HCT116 (cell line): ENCODE measurements at regions not wholly inside any gene's neighbourhood (a gene's known extent, or its start where the extent isn't known, plus 50 kb on each side); places are given as distances from the start of the nearest gene placed in this dataset.

ENCODE experiments used
- ATAC-seq: fragments of 200-7000 bp; cut with Tn5 transposase; 2 replicates; pipeline ENCODE4 v1.9.1; 2020; ENCODE audit warnings: mild to moderate bottlenecking, moderate library complexity
- BruUV-seq: library from RNA; stranded (reverse); fragments of 400-500 nt; replicated peaks from 2 replicates; lab custom pipeline; 2021; lab: Mats Ljungman, UMichigan
- CTCF ChIA-PET: fragments of 300-600 bp; sonication (Branson Sonifier 250); formaldehyde crosslinking; loops from one replicate; lab custom pipeline; 2021; ENCODE audit warnings: antibody characterized with exemption; lab: Charles Lee
- POLR2A ChIA-PET: fragments of 300-600, 350-600 bp; sonication (Branson Sonifier 250); formaldehyde crosslinking; loops from one replicate; lab custom pipeline; 2021; ENCODE audit warnings: antibody characterized with exemption; lab: Charles Lee
- RAD21 ChIA-PET, 2 experiments: fragments of 300-600 bp; sonication (Branson Sonifier 250); formaldehyde crosslinking; loops; one replicate each; lab custom pipeline; 2023; ENCODE audit warnings: low total read pairs in 2 of 2; ENCODE audit not compliant: uncharacterized antibody in 2 of 2, unreplicated experiment in 2 of 2, low non-redundant PET in 1 of 2; lab: Charles Lee
- DNase-seq: peaks from one replicate; pipeline ENCODE4 v3.0.0-alpha.2; 2010; ENCODE audit warnings: low read depth, low spot score
- H2AFZ ChIP-seq: fragments of 200-600 bp; shearing (Covaris generic), sonication (generic); 2 replicates; pipeline ENCODE4 v1.6.1; 2017; ENCODE audit warnings: low read depth, mixed run types, mixed read lengths, antibody characterized with exemption, low read length; ENCODE audit not compliant: poor library complexity, severe bottlenecking
- H3K27ac ChIP-seq: 2 replicates; pipeline ENCODE4 v1.5.1; 2012; ENCODE audit warnings: low read depth, low read length
- H3K27me3 ChIP-seq: fragments of 200-600 bp; sonication (generic); 2 replicates; pipeline ENCODE4 v1.6.1; 2016; ENCODE audit warnings: mixed run types, low read length, mixed read lengths; ENCODE audit not compliant: insufficient read depth
- H3K36me3 ChIP-seq, 2 experiments: fragments of 200-500 bp in 1 of 2; fragments of 200-600 bp in 1 of 2; sonication (Bioruptor generic) in 1 of 2; sonication (generic) in 1 of 2; 2 replicates each; pipeline versions ENCODE4 v1.5.1 to v1.6.1; 2014 to 2016; ENCODE audit warnings: low read length in 2 of 2, inconsistent platforms in 1 of 2, mixed read lengths in 1 of 2, mixed run types in 1 of 2; ENCODE audit not compliant: insufficient read depth in 2 of 2, control insufficient read depth in 1 of 2
- H3K4me1 ChIP-seq, 2 experiments: fragments of 200-600 bp in 1 of 2; sonication (generic) in 1 of 2; 2 replicates each; pipeline versions ENCODE4 v1.5.1 to v1.6.1; 2012 to 2017; ENCODE audit warnings: low read length in 2 of 2, inconsistent platforms in 1 of 2, mild to moderate bottlenecking in 1 of 2, mixed read lengths in 1 of 2, mixed run types in 1 of 2, moderate library complexity in 1 of 2; ENCODE audit not compliant: insufficient read depth in 2 of 2, control insufficient read depth in 1 of 2
- H3K4me2 ChIP-seq: fragments of 200-600 bp; sonication (generic); 2 replicates; pipeline ENCODE4 v1.6.1; 2017; ENCODE audit warnings: mixed run types, low read length, mixed read lengths
- H3K4me3 ChIP-seq, 2 experiments: fragments of 200-600 bp in 1 of 2; sonication (generic) in 1 of 2; replicated peaks in 1 of 2; 2 replicates each; pipeline ENCODE4 v1.5.1; 2011 to 2016; ENCODE audit warnings: low read length in 2 of 2, control low read depth in 1 of 2, low read depth in 1 of 2, mild to moderate bottlenecking in 1 of 2, mixed read lengths in 1 of 2, mixed run types in 1 of 2
- H3K79me2 ChIP-seq: fragments of 200-600 bp; sonication (generic); 2 replicates; pipeline ENCODE4 v1.6.1; 2017; ENCODE audit warnings: mild to moderate bottlenecking, mixed run types, low read length, moderate library complexity, mixed read lengths; ENCODE audit not compliant: insufficient read depth
- H3K9ac ChIP-seq: fragments of 200-600 bp; sonication (generic); 2 replicates; pipeline ENCODE4 v1.6.1; 2016; ENCODE audit warnings: low read length, mixed read lengths
- H3K9me2 ChIP-seq: fragments of 200-600 bp; sonication (generic), shearing (Covaris generic); 2 replicates; pipeline ENCODE4 v1.6.1; 2017; ENCODE audit warnings: mixed run types, mild to moderate bottlenecking, moderate library complexity; ENCODE audit not compliant: insufficient read depth
- H3K9me3 ChIP-seq, 2 experiments: fragments of 200-500 bp in 1 of 2; fragments of 200-600 bp in 1 of 2; sonication (Bioruptor generic) in 1 of 2; sonication (generic) in 1 of 2; 2 replicates each; pipeline ENCODE4 v1.6.1; 2014 to 2017; ENCODE audit warnings: low read length in 2 of 2, mixed read lengths in 2 of 2, inconsistent platforms in 1 of 2, low read depth in 1 of 2, mild to moderate bottlenecking in 1 of 2, mixed run types in 1 of 2, moderate library complexity in 1 of 2; ENCODE audit not compliant: control insufficient read depth in 1 of 2, insufficient read depth in 1 of 2
- H4K20me1 ChIP-seq: fragments of 200-600 bp; sonication (generic), shearing (Covaris generic); 2 replicates; pipeline ENCODE4 v1.6.1; 2017; ENCODE audit warnings: mixed run types, mild to moderate bottlenecking, moderate library complexity; ENCODE audit not compliant: insufficient read depth
- CBX3 ChIP-seq: IDR thresholded peaks from 2 replicates; pipeline ENCODE4 v1.6.1; 2012; ENCODE audit warnings: low read depth
- ELF1 ChIP-seq: IDR thresholded peaks from 2 replicates; pipeline ENCODE4 v1.6.1; 2012; ENCODE audit warnings: low read depth, borderline replicate concordance
- JUND ChIP-seq: IDR thresholded peaks from 2 replicates; pipeline ENCODE4 v1.6.1; 2012
- SIN3A ChIP-seq: IDR thresholded peaks from 2 replicates; pipeline ENCODE4 v1.6.1; 2012; ENCODE audit warnings: low read depth
- SP1 ChIP-seq: IDR thresholded peaks from 2 replicates; pipeline ENCODE4 v1.6.1; 2012; ENCODE audit warnings: low read depth
- SRF ChIP-seq: IDR thresholded peaks from 2 replicates; pipeline ENCODE4 v1.6.1; 2012; ENCODE audit warnings: low read depth
- TCF7L2 ChIP-seq: IDR thresholded peaks from 2 replicates; pipeline ENCODE4 v1.7.0; 2011; ENCODE audit warnings: borderline replicate concordance, inconsistent platforms; ENCODE audit not compliant: insufficient read depth, insufficient read length; ENCODE audit errors: extremely low read depth
- ZFX ChIP-seq: fragments of 450-650 bp; IDR thresholded peaks from 2 replicates; pipeline ENCODE4 v1.6.1; 2017
- intact Hi-C: fragments of 100-400 bp; cut with micrococcal nuclease; formaldehyde crosslinking; loops from 2 replicates; pipeline ENCODE4 v1.10.0; 2022
- TF ChIP-seq, protein P1 (sequence below): IDR thresholded peaks from 2 replicates; pipeline ENCODE4 v1.6.1; 2011; ENCODE audit warnings: mild to moderate bottlenecking, low read length, moderate library complexity; ENCODE audit not compliant: insufficient replicate concordance; ENCODE audit errors: extremely low read depth
- TF ChIP-seq, protein P2 (sequence below): IDR thresholded peaks from 2 replicates; pipeline ENCODE4 v1.6.1; 2012
- TF ChIP-seq, protein P3 (sequence below): IDR thresholded peaks from 2 replicates; pipeline ENCODE4 v1.6.1; 2012

DNA sequence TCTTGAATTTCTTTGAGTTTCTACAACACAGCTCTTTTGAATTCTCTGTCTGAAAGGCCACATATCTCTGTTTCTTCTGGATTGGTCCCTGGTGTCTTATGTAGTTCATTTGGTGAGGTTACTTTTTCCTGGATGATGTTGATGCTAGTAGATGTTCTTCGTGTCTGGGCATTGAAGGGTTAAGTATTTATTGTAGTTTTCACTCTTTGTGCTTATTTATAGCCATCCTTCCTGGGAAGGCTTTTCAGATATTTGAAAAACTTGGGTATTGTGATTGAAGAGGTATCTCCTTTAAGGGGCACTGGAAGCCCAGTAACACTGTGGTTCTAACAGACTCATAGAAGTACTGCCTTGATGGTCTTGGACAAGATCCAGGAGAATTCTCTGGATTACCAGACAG lies 338.5 kb upstream of the SPRY2 start:
- Histone ChIP-seq H3K4me2 (no peak overlapping the region), H3K9ac (no peak overlapping the region), H3K27me3 (no peaks in the 10 kb centered on the region), H2AFZ (no peak overlapping the region), H3K9me2 (no peaks in the 10 kb centered on the region), H3K27ac (no peak overlapping the region), H3K79me2 (no peaks in the 10 kb centered on the region), H3K9me3 (no peaks in the 10 kb centered on the region; a peak in 1 of 4 replicates), H3K4me3 (no peak overlapping the region), H3K4me1 (no peaks in the 10 kb centered on the region), H4K20me1 (no peaks in the 10 kb centered on the region), H3K36me3 (no peaks in the 10 kb centered on the region)
- ChIA-PET RAD21 (no interaction called here), CTCF (no interaction called here), POLR2A (no interaction called here)
- no peak for TF ChIP-seq ELF1
- TF ChIP-seq TCF7L2, result no peak
- no peak for TF ChIP-seq SIN3A
- no peak for TF ChIP-seq SP1
- TF ChIP-seq CBX3, result no peak
- no peak for TF ChIP-seq JUND
- TF ChIP-seq, protein P1, sequence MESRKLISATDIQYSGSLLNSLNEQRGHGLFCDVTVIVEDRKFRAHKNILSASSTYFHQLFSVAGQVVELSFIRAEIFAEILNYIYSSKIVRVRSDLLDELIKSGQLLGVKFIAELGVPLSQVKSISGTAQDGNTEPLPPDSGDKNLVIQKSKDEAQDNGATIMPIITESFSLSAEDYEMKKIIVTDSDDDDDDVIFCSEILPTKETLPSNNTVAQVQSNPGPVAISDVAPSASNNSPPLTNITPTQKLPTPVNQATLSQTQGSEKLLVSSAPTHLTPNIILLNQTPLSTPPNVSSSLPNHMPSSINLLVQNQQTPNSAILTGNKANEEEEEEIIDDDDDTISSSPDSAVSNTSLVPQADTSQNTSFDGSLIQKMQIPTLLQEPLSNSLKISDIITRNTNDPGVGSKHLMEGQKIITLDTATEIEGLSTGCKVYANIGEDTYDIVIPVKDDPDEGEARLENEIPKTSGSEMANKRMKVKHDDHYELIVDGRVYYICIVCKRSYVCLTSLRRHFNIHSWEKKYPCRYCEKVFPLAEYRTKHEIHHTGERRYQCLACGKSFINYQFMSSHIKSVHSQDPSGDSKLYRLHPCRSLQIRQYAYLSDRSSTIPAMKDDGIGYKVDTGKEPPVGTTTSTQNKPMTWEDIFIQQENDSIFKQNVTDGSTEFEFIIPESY, result no peak
- TF ChIP-seq ZFX, result no peak
- TF ChIP-seq, protein P2, sequence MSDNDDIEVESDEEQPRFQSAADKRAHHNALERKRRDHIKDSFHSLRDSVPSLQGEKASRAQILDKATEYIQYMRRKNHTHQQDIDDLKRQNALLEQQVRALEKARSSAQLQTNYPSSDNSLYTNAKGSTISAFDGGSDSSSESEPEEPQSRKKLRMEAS, result no peak
- TF ChIP-seq, protein P3, sequence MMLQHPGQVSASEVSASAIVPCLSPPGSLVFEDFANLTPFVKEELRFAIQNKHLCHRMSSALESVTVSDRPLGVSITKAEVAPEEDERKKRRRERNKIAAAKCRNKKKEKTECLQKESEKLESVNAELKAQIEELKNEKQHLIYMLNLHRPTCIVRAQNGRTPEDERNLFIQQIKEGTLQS, result no peak
- no peak for TF ChIP-seq SRF
- BruUV-seq, result no TSS peak
- DNase-seq (no peak), ATAC-seq (no peak)
- intact Hi-C loops, result no loop called here
